HEK293T (cell line): ENCODE measurements at regions not wholly inside any gene's neighbourhood (a gene's known extent, or its start where the extent isn't known, plus 50 kb on each side); places are given as distances from the start of the nearest gene placed in this dataset.

ENCODE experiments used
- ARNT ChIP-seq: fragments of 450-650 bp; IDR thresholded peaks from 2 replicates; pipeline ENCODE4 v1.6.1; 2017; ENCODE audit warnings: mild to moderate bottlenecking
- BHLHE40 ChIP-seq: fragments of 450-650 bp; IDR thresholded peaks from 2 replicates; pipeline ENCODE4 v1.6.1; 2016; ENCODE audit warnings: mild to moderate bottlenecking, moderate library complexity, borderline replicate concordance
- ELF4 ChIP-seq: fragments of 450-650 bp; IDR thresholded peaks from 2 replicates; pipeline ENCODE4 v1.6.1; 2017; ENCODE audit warnings: antibody characterized with exemption
- FOXA1 ChIP-seq: fragments of 450-650 bp; IDR thresholded peaks from 2 replicates; pipeline ENCODE4 v1.6.1; 2016; ENCODE audit warnings: mild to moderate bottlenecking
- FOXK2 ChIP-seq: fragments of 450-650 bp; IDR thresholded peaks from 2 replicates; pipeline ENCODE4 v1.6.1; 2016; ENCODE audit warnings: mild to moderate bottlenecking
- FOXM1 ChIP-seq: fragments of 450-650 bp; IDR thresholded peaks from 2 replicates; pipeline ENCODE4 v1.6.1; 2017; ENCODE audit warnings: mild to moderate bottlenecking, borderline replicate concordance
- HDGF ChIP-seq: fragments of 450-650 bp; IDR thresholded peaks from 2 replicates; pipeline ENCODE4 v1.6.1; 2017; ENCODE audit warnings: antibody characterized with exemption, borderline replicate concordance
- L3MBTL2 ChIP-seq: fragments of 450-650 bp; conservative IDR thresholded peaks from 2 replicates; pipeline ENCODE4 v1.6.1; 2016; ENCODE audit warnings: mild to moderate bottlenecking
- NFRKB ChIP-seq: fragments of 450-650 bp; IDR thresholded peaks from 2 replicates; pipeline ENCODE4 v1.6.1; 2016; ENCODE audit warnings: mild to moderate bottlenecking, moderate library complexity
- SP1 ChIP-seq: fragments of 450-650 bp; IDR thresholded peaks from 2 replicates; pipeline ENCODE4 v1.6.1; 2017
- SUZ12 ChIP-seq: fragments of 450-650 bp; IDR thresholded peaks from 2 replicates; pipeline ENCODE4 v1.6.1; 2016; ENCODE audit warnings: mild to moderate bottlenecking
- TARDBP ChIP-seq: fragments of 450-650 bp; IDR thresholded peaks from 2 replicates; pipeline ENCODE4 v1.6.1; 2016
- TF ChIP-seq, protein P1 (sequence below): fragments of 450-650 bp; IDR thresholded peaks from 2 replicates; pipeline ENCODE4 v1.6.1; 2016

DNA sequence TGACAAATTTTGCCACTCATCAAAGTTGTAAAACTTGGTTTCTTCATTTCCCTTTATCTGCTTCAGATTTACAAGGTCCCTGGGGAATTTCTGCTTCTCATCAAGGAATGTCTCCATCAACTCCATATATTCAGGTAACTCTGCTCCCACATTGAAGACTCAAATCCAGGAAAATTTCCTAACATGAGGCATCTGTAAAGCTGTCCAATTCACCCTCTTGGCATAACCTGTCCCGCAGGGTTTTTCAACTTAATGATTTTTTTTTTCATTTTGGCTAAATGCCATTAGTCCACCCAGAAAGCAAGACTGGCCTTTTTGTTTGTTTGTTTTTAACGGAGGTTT is 50.2 kb upstream of the SLC30A5 start:
- TF ChIP-seq SP1 (no peak), BHLHE40 (no peak), TARDBP (no peak), ARNT (no peak), SUZ12 (no peak), HDGF (no peak), FOXA1 (no peak), FOXM1 (no peak), L3MBTL2 (no peak), NFRKB (no peak), ELF4 (no peak), FOXK2 (no peak)
- TF ChIP-seq, protein P1, sequence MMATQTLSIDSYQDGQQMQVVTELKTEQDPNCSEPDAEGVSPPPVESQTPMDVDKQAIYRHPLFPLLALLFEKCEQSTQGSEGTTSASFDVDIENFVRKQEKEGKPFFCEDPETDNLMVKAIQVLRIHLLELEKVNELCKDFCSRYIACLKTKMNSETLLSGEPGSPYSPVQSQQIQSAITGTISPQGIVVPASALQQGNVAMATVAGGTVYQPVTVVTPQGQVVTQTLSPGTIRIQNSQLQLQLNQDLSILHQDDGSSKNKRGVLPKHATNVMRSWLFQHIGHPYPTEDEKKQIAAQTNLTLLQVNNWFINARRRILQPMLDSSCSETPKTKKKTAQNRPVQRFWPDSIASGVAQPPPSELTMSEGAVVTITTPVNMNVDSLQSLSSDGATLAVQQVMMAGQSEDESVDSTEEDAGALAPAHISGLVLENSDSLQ: no peak
